ENCODE measurements at regions not wholly inside any gene's neighbourhood (a gene's known extent, or its start where the extent isn't known, plus 50 kb on each side); places are given as distances from the start of the nearest gene placed in this dataset.

DNA sequence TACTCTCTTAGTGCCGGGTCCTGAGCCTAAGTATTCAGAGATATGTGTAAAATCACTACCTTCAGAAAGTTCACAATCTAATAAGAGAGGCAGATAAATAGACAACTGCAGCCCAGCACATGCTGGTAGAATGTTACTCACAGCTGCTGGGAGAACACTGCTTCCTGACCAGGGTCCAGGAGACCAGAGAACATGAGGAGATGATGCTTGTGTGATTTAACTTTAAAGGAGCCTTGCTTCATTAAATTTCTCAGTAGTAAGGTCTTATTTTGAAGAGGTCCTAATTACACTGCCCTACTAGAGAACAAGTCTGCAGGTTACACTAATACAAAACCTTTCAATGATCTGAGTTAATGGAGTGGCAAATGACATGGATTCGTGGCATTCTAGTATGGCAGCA, 209.9 kb upstream of the TRIB2 start:
- Histone ChIP-seq H3K9me3 (ENCODE audit: low read depth) (no peaks in the 10 kb centered on the region), H3F3A (ENCODE audit: low read depth) (no peaks in the 10 kb centered on the region), H3K27ac (no peak overlapping the region), H3K4me1 (no peaks in the 10 kb centered on the region), H3K36me3 (no peaks in the 10 kb centered on the region), H2AFZ (replicated peaks) (no peak overlapping the region), H3K4me3 (no peak overlapping the region), H3K79me2 (ENCODE audit: low read depth) (no peaks in the 10 kb centered on the region), H3K9ac (no peak overlapping the region), H3K4me2 (no peak overlapping the region), H3K27me3 (no peaks in the 10 kb centered on the region), H4K20me1 (ENCODE audit: low read depth) (no peaks in the 10 kb centered on the region)
- H3K4me3 Mint-ChIP-seq, result no peak overlapping the region
- H3K9me3 Mint-ChIP-seq, result no peaks in the 10 kb centered on the region
- H3K36me3 Mint-ChIP-seq, result no peaks in the 10 kb centered on the region
- H3K4me1 Mint-ChIP-seq, result no peaks in the 10 kb centered on the region
- DNase-seq (ENCODE audit: low spot score), result no peak
- no peak overlapping the region for H3K27ac Mint-ChIP-seq
- TF ChIP-seq, protein P1, sequence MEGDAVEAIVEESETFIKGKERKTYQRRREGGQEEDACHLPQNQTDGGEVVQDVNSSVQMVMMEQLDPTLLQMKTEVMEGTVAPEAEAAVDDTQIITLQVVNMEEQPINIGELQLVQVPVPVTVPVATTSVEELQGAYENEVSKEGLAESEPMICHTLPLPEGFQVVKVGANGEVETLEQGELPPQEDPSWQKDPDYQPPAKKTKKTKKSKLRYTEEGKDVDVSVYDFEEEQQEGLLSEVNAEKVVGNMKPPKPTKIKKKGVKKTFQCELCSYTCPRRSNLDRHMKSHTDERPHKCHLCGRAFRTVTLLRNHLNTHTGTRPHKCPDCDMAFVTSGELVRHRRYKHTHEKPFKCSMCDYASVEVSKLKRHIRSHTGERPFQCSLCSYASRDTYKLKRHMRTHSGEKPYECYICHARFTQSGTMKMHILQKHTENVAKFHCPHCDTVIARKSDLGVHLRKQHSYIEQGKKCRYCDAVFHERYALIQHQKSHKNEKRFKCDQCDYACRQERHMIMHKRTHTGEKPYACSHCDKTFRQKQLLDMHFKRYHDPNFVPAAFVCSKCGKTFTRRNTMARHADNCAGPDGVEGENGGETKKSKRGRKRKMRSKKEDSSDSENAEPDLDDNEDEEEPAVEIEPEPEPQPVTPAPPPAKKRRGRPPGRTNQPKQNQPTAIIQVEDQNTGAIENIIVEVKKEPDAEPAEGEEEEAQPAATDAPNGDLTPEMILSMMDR (IDR thresholded peaks at IDR 0.05), result no peak
- TF ChIP-seq EZH2phosphoT487 (IDR thresholded peaks at IDR 0.05), result no peak
- no peak for TF ChIP-seq EZH2 (IDR thresholded peaks at IDR 0.05)
- peaks cover 4% of the 10 kb centered on the region for H3K27me3 Mint-ChIP-seq (ENCODE audit: insufficient read depth, low read depth)

DNA sequence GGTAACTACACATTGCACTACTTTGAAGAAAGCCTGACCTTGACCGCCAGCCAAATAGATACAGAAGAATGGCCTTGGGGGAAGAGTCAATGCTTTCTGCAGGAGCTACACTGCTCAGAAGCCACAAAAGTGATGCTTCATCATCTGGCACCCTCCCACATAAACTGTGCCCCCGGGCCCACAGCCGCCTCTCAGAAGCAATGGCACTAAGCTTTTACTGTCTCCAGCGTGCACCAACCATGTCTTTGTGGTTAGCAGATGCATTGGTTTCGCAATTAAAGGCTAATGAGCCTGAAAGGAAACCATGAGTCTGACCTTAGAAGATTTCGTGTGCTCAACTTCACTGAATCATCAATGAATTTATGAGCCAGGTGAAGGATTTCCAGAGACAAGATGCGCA, 209.4 kb upstream of the TRIB2 start:
- Histone ChIP-seq H3K4me1 (no peaks in the 10 kb centered on the region), H2AFZ (replicated peaks) (no peak overlapping the region), H4K20me1 (ENCODE audit: low read depth) (no peaks in the 10 kb centered on the region), H3K4me2 (no peak overlapping the region), H3K27me3 (no peaks in the 10 kb centered on the region), H3K27ac (no peak overlapping the region), H3K9ac (no peak overlapping the region), H3K36me3 (no peaks in the 10 kb centered on the region), H3F3A (ENCODE audit: low read depth) (no peaks in the 10 kb centered on the region), H3K79me2 (ENCODE audit: low read depth) (no peaks in the 10 kb centered on the region), H3K9me3 (ENCODE audit: low read depth) (no peaks in the 10 kb centered on the region), H3K4me3 (no peak overlapping the region)
- no peak for TF ChIP-seq EZH2 (IDR thresholded peaks at IDR 0.05)
- TF ChIP-seq, protein P1 (IDR thresholded peaks at IDR 0.05), result no peak
- no peak for TF ChIP-seq EZH2phosphoT487 (IDR thresholded peaks at IDR 0.05)
- no peaks in the 10 kb centered on the region for H3K9me3 Mint-ChIP-seq
- H3K27me3 Mint-ChIP-seq (ENCODE audit: insufficient read depth, low read depth), result peaks cover 4% of the 10 kb centered on the region
- no peak overlapping the region for H3K4me3 Mint-ChIP-seq
- DNase-seq (ENCODE audit: low spot score), result no peak
- no peaks in the 10 kb centered on the region for H3K4me1 Mint-ChIP-seq
- no peak overlapping the region for H3K27ac Mint-ChIP-seq
- H3K36me3 Mint-ChIP-seq, result no peaks in the 10 kb centered on the region

GRCh38 chr2:12510070-12510469, 206.7 kb upstream of the TRIB2 start:
- Mint-ChIP-seq H3K27me3 (ENCODE audit: insufficient read depth, low read depth) (no peaks in the 10 kb centered on the region), H3K4me1 (no peaks in the 10 kb centered on the region), H3K9me3 (no peaks in the 10 kb centered on the region), H3K4me3 (no peak overlapping the region), H3K27ac (no peak overlapping the region), H3K36me3 (no peaks in the 10 kb centered on the region)
- H2AFZ ChIP-seq (replicated peaks), result no peak overlapping the region
- H3K27me3 ChIP-seq, result no peaks in the 10 kb centered on the region
- no peak overlapping the region for H3K9ac ChIP-seq
- no peaks in the 10 kb centered on the region for H3F3A ChIP-seq (ENCODE audit: low read depth)
- no peaks in the 10 kb centered on the region for H3K4me1 ChIP-seq
- TF ChIP-seq EZH2 (IDR thresholded peaks at IDR 0.05), result no peak
- TF ChIP-seq, protein P1 (IDR thresholded peaks at IDR 0.05), result no peak
- TF ChIP-seq EZH2phosphoT487 (IDR thresholded peaks at IDR 0.05), result no peak
- no peaks in the 10 kb centered on the region for H3K79me2 ChIP-seq (ENCODE audit: low read depth)
- H4K20me1 ChIP-seq (ENCODE audit: low read depth), result no peaks in the 10 kb centered on the region
- no peaks in the 10 kb centered on the region for H3K36me3 ChIP-seq
- no peak for DNase-seq (ENCODE audit: low spot score)
- H3K9me3 ChIP-seq (ENCODE audit: low read depth), result no peaks in the 10 kb centered on the region
- H3K4me3 ChIP-seq, result no peak overlapping the region
- H3K4me2 ChIP-seq, result no peak overlapping the region
- H3K27ac ChIP-seq, result no peak overlapping the region

DNA sequence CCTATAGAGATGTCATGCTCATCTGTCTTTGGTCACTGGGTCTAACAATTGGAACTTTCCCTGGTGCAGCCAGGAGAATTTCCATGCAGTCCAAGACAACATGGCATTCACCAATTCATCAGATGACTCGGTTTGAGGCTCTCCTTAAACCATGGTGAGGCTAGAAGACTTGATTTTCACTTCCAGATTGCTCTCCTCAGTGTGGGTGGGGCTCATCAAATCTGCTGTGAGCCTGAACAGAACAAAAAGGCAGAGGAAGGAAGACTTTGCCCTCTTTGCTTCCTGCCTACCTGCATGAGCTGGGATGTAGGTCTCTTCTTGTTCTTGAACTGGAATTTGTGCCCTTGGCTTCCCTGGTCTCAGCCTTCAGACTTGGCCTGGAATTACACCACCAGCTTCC, 203.4 kb upstream of the TRIB2 start:
- no peak overlapping the region for H3K4me3 ChIP-seq
- no peaks in the 10 kb centered on the region for H3K4me1 Mint-ChIP-seq

More for the DNA sequence above, 203.4 kb upstream of the TRIB2 start:
- Mint-ChIP-seq H3K9me3 (no peaks in the 10 kb centered on the region), H3K27me3 (ENCODE audit: insufficient read depth, low read depth) (no peaks in the 10 kb centered on the region), H3K36me3 (no peaks in the 10 kb centered on the region), H3K4me3 (no peak overlapping the region), H3K27ac (no peak overlapping the region)
- TF ChIP-seq, protein P1 (IDR thresholded peaks at IDR 0.05), result no peak
- TF ChIP-seq EZH2 (IDR thresholded peaks at IDR 0.05) (no peak), EZH2phosphoT487 (IDR thresholded peaks at IDR 0.05) (no peak)
- Histone ChIP-seq H3K27me3 (no peaks in the 10 kb centered on the region), H3K36me3 (no peaks in the 10 kb centered on the region), H4K20me1 (ENCODE audit: low read depth) (no peaks in the 10 kb centered on the region), H3K4me1 (no peaks in the 10 kb centered on the region), H3K4me2 (no peak overlapping the region), H3K79me2 (ENCODE audit: low read depth) (no peaks in the 10 kb centered on the region), H3F3A (ENCODE audit: low read depth) (no peaks in the 10 kb centered on the region), H3K27ac (no peak overlapping the region), H2AFZ (replicated peaks) (no peak overlapping the region), H3K9ac (no peak overlapping the region), H3K9me3 (ENCODE audit: low read depth) (no peaks in the 10 kb centered on the region)
- no peak for DNase-seq (ENCODE audit: low spot score)
